Limb (tissue), 2 donors: ENCODE measurements at regions not wholly inside any gene's neighbourhood (a gene's known extent, or its start where the extent isn't known, plus 50 kb on each side); places are given as distances from the start of the nearest gene placed in this dataset.

Source experiments
- DNase-seq, 2 donors: peaks; one replicate each; pipeline ENCODE4 v3.0.0-alpha.2; 2016; ENCODE audit errors: extremely low spot score in 2 of 2

DNA sequence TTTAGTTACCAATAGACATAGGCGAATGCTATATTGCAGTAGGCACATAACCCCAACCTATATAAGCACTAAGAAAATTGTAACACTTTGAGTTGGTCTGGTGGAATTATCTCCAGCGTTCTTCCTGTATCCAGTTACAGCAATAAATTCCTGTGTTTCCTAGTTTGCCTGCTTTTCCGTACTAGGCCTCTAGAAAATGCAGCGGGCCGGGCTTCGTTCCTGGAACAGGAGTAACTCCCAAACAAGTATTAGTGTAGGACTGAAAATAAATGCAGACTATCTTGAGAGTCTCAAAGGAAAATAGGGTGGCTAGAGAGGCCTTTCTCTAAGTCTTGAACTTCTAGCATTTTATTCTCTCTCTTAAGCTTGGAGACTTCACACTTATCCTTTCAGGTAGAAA, 159.8 kb downstream of the OR13H1 start:
- DNase-seq = no peak

DNA sequence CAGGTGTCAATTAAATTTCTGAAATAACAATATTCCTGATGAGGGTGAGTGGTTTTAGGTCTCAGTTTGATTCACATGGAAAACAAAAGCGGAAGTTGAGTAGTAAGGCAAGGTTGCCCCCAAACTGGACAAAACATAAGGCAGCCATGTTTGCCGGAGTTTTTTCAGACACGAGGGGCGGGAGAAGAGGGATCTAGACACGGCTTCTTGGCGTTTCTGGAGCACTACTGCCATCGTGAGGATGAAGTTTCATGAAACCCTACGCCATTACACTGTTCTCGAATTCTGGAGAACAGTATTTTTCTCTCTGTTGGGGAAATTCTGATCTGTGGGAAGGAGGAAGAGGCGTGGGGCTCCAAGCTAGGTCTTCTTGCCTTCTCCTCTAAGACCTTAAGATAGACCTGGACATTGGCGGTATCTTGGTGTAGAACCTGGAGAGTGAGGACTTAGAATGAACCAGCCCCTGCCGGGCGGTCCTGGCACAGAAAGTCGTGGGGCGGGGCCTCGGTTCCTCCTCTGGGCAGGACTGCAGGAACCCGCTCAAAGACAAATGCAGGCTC, 160.3 kb downstream of the OR13H1 start:
- no peak for DNase-seq

DNA sequence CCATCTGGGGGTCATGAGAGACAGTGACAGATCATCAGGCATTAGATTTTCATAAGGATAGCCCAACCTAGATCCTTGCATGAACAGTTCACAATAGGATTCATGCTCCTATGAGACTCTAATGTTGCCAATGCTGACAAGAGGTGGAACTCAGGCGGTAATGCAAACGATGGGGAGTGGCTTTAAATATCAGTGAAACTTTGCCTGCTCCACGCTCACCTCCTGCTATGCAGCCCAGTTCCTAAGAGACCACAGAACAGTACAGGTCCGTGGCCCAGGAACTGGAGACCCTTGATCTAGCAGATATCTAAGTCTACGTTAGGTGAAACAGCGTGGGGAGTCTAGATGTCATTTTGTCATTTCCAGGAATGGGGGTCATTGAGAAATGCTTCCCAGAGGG, 165.7 kb downstream of the OR13H1 start:
- DNase-seq = no peak

- no peak for DNase-seq
Observed at GRCh38 chrX:131711478-131711867, 167.6 kb downstream of the OR13H1 start.

GRCh38 chrX:131723646-131724045, 179.8 kb downstream of the OR13H1 start:
- no peak for DNase-seq

- DNase-seq = no peak
Observed at GRCh38 chrX:131724292-131724691, 180.4 kb downstream of the OR13H1 start.

- DNase-seq = no peak
Observed at GRCh38 chrX:131725001-131725654, 181.3 kb downstream of the OR13H1 start.

- DNase-seq = no peak
Observed at GRCh38 chrX:131727778-131728177, 183.9 kb downstream of the OR13H1 start.

GRCh38 chrX:131728295-131729145, 184.6 kb downstream of the OR13H1 start:
- DNase-seq = no peak

GRCh38 chrX:131729295-131729694, 185.4 kb downstream of the OR13H1 start:
- DNase-seq = no peak

GRCh38 chrX:131734621-131735020, 190.7 kb downstream of the OR13H1 start:
- no peak for DNase-seq

DNA sequence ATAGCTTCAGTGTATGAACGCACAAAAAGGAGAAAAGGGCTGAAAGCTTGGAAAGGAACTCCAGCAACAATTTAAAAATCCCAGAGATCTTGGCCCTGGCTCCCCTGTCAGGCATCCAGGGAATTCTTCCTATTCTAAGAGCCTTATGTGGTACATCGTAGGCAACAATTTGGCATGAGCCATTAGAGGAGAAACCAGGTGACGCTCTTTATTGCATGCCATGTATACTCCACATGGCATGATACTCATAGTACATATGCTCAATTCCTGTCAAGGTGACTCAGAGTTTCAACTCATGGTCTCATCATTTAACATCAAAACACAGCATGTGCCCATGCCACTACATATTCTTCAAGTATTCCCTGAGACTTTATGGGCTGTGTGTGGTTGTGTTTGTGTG, 191.3 kb downstream of the OR13H1 start:
- no peak for DNase-seq

GRCh38 chrX:131739823-131740222, 195.9 kb downstream of the OR13H1 start:
- DNase-seq = no peak

DNA sequence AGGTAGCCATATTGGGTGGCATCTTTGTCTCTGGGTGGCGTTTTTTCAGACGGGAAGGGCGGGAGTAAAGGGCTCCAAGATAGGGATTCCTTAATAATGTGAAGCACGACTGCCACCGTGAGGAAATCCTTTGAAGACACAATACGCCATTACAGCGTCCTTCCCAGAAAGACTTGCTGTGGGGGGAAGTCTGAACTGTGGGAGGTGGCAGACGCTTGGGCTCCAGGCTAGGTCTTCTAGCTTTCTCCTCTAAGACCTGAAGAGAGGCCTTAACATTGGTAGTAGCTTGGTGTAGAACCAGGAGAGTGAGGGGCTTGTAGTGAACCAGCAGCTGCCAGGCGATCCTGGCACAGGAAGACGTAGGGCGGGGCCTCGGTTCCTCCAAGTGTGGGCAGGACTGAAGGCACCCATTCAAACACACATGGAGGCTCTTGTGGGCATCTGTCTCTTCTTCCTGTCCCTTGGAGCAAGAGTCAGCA, 197.3 kb downstream of the OR13H1 start:
- DNase-seq = no peak

- no peak for DNase-seq
Observed at GRCh38 chrX:131745942-131746489, 202.1 kb downstream of the OR13H1 start.

DNA sequence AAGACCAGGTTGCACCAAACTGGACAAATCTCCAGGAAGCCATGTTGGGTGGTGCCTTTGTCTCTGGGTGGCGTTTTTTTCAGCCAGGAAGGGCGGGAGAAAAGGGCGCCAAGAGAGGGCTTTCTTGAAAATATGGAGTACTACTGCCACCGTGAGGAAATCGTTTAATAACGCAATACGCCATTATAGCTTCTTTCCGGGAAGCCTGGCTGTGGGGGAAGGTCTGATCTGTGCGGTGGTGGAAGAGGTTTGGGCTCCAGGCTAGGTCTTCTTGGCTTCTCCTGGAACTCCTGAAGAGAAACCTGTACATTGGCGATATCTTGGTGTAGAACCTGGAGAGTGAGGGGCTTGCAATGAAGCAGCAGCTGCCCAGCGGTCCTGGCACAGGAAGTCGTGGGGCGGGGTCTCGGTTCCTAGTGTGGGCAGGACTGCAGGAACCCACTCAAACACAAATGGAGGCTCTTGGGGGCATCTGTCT, 202.7 kb downstream of the OR13H1 start:
- no peak for DNase-seq

- no peak for DNase-seq
Observed at GRCh38 chrX:131747173-131747572, 203.3 kb downstream of the OR13H1 start.

GRCh38 chrX:131752493-131753198, 208.8 kb downstream of the OR13H1 start:
- no peak for DNase-seq

- no peak for DNase-seq
Observed at GRCh38 chrX:131762802-131763234, 218.9 kb downstream of the OR13H1 start.

GRCh38 chrX:131763674-131764073, 219.8 kb downstream of the OR13H1 start:
- no peak for DNase-seq

- DNase-seq = no peak
Observed at GRCh38 chrX:131764216-131764615, 220.3 kb downstream of the OR13H1 start.
